ENCODE measurements at regions not wholly inside any gene's neighbourhood (a gene's known extent, or its start where the extent isn't known, plus 50 kb on each side); places are given as distances from the start of the nearest gene placed in this dataset.

DNA sequence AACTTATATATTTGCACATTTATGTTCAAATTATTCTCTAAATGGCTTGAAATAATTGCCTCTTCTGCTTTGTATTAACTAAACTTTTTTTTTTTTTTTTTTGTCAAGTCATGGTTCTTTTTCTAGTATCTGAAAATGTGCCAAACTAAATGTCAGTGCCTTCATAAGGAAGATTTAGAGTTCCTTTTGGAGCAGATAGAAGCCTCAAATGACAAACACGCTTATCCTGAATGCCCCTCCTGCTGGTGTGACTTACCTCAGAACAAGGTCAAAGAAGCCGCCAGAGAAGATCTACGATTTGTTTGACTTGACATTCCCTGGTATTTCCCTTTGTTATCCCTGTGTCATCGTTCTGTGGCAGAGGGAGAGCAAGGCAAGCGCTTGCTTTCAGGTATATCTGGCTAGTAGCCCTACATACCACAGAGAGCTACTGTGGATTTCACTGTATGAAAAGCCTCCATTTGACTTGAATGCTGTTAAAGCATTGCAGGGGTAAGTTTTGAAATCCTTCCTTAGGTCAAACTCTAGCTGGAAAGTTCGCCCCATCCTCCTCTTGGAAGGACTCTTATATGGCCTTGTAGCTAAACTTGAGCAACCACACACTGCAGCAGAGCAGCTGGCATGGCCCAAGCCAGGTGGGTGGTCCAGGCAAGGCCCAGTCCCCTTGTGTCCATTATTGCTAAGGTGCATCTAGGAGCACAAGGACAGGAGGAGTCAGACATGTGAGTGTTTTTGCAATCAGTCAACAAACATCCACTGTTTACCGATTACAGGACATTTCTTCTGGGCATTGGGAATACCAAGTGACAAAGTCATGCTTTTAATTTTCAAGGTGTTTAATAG, 285.4 kb upstream of the USP25 start (continued):
- peak; percentile 73; the same call in 1 of the 2 replicates for TF ChIP-seq ZNF788 (CRISPR knock-in tag; IDR thresholded peaks at IDR 0.05; ENCODE audit: borderline replicate concordance)
- TF ChIP-seq PRPF4 (IDR thresholded peaks at IDR 0.05; ENCODE audit: low read depth, low read length, poor library complexity, severe bottlenecking) = no peak
- TF ChIP-seq ZFY (CRISPR knock-in tag; IDR thresholded peaks at IDR 0.05) = peak; percentile 38; the same call in 1 of the 2 replicates
- TF ChIP-seq, protein P1, sequence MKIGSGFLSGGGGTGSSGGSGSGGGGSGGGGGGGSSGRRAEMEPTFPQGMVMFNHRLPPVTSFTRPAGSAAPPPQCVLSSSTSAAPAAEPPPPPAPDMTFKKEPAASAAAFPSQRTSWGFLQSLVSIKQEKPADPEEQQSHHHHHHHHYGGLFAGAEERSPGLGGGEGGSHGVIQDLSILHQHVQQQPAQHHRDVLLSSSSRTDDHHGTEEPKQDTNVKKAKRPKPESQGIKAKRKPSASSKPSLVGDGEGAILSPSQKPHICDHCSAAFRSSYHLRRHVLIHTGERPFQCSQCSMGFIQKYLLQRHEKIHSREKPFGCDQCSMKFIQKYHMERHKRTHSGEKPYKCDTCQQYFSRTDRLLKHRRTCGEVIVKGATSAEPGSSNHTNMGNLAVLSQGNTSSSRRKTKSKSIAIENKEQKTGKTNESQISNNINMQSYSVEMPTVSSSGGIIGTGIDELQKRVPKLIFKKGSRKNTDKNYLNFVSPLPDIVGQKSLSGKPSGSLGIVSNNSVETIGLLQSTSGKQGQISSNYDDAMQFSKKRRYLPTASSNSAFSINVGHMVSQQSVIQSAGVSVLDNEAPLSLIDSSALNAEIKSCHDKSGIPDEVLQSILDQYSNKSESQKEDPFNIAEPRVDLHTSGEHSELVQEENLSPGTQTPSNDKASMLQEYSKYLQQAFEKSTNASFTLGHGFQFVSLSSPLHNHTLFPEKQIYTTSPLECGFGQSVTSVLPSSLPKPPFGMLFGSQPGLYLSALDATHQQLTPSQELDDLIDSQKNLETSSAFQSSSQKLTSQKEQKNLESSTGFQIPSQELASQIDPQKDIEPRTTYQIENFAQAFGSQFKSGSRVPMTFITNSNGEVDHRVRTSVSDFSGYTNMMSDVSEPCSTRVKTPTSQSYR (CRISPR knock-in tag; IDR thresholded peaks at IDR 0.05; ENCODE audit: borderline replicate concordance) = peak; percentile 44; the same call in 1 of the 2 replicates
- 0 out of 2 replicates have a peak, but pooled peaks have one; percentile 17 for TF ChIP-seq ZBTB20 (CRISPR knock-in tag; IDR thresholded peaks at IDR 0.05; ENCODE audit: borderline replicate concordance, low read depth)
- TF ChIP-seq CHCHD3 (CRISPR knock-in tag; IDR thresholded peaks at IDR 0.05) = no peak
- TF ChIP-seq, protein P2, sequence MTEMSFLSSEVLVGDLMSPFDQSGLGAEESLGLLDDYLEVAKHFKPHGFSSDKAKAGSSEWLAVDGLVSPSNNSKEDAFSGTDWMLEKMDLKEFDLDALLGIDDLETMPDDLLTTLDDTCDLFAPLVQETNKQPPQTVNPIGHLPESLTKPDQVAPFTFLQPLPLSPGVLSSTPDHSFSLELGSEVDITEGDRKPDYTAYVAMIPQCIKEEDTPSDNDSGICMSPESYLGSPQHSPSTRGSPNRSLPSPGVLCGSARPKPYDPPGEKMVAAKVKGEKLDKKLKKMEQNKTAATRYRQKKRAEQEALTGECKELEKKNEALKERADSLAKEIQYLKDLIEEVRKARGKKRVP (CRISPR knock-in tag; IDR thresholded peaks at IDR 0.05) = no peak
- no peak for TF ChIP-seq TMF1 (CRISPR knock-in tag; IDR thresholded peaks at IDR 0.05; ENCODE audit: low read depth)
- no peak for TF ChIP-seq GTF3A (CRISPR knock-in tag; conservative IDR thresholded peaks at IDR 0.05)
- TF ChIP-seq ZZZ3 (CRISPR knock-in tag; IDR thresholded peaks at IDR 0.05; ENCODE audit: borderline replicate concordance) = no peak
- TF ChIP-seq, protein P3, sequence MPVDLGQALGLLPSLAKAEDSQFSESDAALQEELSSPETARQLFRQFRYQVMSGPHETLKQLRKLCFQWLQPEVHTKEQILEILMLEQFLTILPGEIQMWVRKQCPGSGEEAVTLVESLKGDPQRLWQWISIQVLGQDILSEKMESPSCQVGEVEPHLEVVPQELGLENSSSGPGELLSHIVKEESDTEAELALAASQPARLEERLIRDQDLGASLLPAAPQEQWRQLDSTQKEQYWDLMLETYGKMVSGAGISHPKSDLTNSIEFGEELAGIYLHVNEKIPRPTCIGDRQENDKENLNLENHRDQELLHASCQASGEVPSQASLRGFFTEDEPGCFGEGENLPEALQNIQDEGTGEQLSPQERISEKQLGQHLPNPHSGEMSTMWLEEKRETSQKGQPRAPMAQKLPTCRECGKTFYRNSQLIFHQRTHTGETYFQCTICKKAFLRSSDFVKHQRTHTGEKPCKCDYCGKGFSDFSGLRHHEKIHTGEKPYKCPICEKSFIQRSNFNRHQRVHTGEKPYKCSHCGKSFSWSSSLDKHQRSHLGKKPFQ (CRISPR knock-in tag; IDR thresholded peaks at IDR 0.05; ENCODE audit: insufficient replicate concordance) = no peak
- no peak for TF ChIP-seq ZNF619 (CRISPR knock-in tag; IDR thresholded peaks at IDR 0.05)
- peak; percentile 92 for TF ChIP-seq NFE2L2 (IDR thresholded peaks at IDR 0.05; ENCODE audit: low read length)
- 0 out of 2 replicates have a peak, but pooled peaks have one; percentile 36 for TF ChIP-seq KAT7 (CRISPR knock-in tag; IDR thresholded peaks at IDR 0.05; ENCODE audit: borderline replicate concordance)
- TF ChIP-seq ZNF264 (CRISPR knock-in tag; IDR thresholded peaks at IDR 0.05) = 0 out of 2 replicates have a peak, but pooled peaks have one; percentile 27
- TF ChIP-seq, protein P4, sequence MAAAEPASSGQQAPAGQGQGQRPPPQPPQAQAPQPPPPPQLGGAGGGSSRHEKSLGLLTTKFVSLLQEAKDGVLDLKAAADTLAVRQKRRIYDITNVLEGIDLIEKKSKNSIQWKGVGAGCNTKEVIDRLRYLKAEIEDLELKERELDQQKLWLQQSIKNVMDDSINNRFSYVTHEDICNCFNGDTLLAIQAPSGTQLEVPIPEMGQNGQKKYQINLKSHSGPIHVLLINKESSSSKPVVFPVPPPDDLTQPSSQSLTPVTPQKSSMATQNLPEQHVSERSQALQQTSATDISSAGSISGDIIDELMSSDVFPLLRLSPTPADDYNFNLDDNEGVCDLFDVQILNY (CRISPR knock-in tag; conservative IDR thresholded peaks at IDR 0.05) = no peak
- TF ChIP-seq, protein P5, sequence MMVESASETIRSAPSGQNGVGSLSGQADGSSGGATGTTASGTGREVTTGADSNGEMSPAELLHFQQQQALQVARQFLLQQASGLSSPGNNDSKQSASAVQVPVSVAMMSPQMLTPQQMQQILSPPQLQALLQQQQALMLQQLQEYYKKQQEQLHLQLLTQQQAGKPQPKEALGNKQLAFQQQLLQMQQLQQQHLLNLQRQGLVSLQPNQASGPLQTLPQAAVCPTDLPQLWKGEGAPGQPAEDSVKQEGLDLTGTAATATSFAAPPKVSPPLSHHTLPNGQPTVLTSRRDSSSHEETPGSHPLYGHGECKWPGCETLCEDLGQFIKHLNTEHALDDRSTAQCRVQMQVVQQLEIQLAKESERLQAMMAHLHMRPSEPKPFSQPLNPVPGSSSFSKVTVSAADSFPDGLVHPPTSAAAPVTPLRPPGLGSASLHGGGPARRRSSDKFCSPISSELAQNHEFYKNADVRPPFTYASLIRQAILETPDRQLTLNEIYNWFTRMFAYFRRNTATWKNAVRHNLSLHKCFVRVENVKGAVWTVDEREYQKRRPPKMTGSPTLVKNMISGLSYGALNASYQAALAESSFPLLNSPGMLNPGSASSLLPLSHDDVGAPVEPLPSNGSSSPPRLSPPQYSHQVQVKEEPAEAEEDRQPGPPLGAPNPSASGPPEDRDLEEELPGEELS (CRISPR knock-in tag; IDR thresholded peaks at IDR 0.05) = peak; percentile 85
- TF ChIP-seq JUNB (CRISPR knock-in tag; IDR thresholded peaks at IDR 0.05; ENCODE audit: borderline replicate concordance) = no peak
- peak; percentile 72; the same call in 1 of the 2 replicates for TF ChIP-seq RCOR2 (CRISPR knock-in tag; IDR thresholded peaks at IDR 0.05)
- TF ChIP-seq MAF1 (CRISPR knock-in tag; IDR thresholded peaks at IDR 0.05; ENCODE audit: borderline replicate concordance) = no peak
- TF ChIP-seq DNMT1 (CRISPR knock-in tag; IDR thresholded peaks at IDR 0.05) = no peak
